ENCODE measurements at regions not wholly inside any gene's neighbourhood (a gene's known extent, or its start where the extent isn't known, plus 50 kb on each side); places are given as distances from the start of the nearest gene placed in this dataset.

DNA sequence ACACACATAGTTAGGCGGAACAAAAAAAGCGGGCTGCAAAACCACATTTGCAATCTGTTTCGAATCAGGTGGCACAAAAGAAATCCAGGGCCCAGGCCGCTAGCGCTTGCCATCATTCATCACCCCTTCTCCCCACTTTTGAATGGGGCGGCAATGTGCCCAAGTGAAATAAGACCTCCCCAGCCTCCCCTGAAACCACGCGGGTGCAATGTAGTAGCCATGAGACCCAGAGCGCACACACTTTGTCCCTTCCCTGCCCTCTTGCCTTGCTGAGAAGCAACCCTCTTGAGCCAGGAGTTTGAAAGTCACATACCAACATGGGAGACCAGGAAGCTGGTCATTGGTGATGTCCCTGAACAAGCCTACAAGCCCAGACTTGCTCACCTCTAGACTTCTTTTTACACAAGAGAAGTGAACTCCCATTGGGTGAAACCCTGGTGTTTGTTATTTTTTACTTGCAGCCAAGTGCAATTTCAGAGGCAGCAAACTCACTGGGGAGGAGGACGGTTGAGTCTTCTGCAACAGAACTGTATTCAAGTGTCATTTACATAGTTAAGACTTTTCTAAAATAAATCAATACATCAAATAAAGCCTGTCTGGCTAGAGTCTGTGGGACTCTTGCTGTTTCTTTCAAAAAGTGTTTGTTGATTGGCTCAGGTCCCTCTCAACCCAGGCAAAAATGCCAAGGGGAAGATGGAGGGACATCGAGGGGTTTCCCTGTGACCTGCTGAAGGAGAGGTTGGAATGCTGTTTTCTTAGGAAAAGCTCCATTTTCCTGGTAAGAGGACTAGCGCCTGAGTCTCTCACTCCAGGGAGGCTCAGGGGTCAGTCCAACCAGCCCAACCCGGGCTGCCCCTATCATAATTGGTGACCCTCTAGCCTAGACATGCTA, 138.1 kb upstream of the PTPN1 start:
- DNase-seq (ENCODE audit: low read depth in 4 of 4, low spot score in 1 of 4): no peak

DNA sequence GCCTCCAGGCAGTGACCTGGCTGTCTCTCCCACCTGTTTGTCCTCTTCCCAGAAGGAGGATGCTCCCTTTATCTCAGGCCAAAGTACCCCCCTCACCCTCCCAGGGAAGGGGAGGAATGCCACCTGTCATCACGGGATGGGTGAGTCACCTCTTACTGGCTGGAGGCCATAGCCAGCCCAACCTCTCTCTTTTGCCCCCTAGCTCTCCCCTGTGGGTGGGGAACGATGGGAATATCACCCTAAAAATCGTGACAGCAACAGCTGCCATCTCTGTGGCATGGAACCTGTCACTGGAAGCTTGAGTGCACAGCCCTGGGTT, 137.5 kb upstream of the PTPN1 start:
- DNase-seq (ENCODE audit: low read depth in 4 of 4, low spot score in 1 of 4): no peak

DNA sequence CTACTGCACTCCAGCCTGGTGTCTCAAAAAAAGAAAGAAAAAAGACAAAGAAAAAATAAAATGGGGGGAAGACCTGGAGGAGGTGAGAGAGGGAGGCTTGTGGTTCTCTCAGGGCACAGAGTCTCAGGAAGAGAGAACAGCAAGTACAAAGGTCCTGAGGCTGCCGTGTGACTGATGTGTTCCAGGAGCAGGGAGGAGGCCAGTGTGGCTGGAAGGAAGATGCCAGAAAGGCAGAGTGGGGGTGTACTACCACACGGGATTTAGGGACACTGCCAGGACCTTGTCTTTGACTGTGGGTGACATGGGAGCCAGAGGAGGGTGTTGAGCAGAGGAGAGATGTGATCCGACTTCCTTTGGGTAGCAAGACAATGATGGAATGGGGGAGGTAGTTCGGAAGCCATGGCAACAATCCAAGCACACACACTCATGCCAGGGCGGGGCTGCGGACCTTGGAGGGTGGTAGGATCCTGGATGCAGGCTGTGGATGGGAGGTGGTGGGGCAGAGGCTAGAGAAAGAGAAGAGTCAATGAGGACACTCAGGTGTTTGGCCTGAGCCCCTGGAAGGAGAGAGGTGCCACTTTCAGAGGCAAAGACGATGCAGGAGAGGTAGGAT, 136.4 kb upstream of the PTPN1 start:
- DNase-seq (ENCODE audit: low read depth in 4 of 4, low spot score in 1 of 4): no peak

GRCh38 chr20:50374541-50375078, 135.6 kb upstream of the PTPN1 start:
- DNase-seq (ENCODE audit: low read depth in 4 of 4, low spot score in 1 of 4): no peak

- no peak for DNase-seq (ENCODE audit: low read depth in 4 of 4, low spot score in 1 of 4)
These were observed 133.8 kb upstream of the PTPN1 start for GRCh38 chr20:50376179-50376887.

GRCh38 chr20:50376888-50377459, 133.2 kb upstream of the PTPN1 start:
- no peak for DNase-seq (ENCODE audit: low read depth in 4 of 4, low spot score in 1 of 4)

GRCh38 chr20:50378170-50379000, 131.8 kb upstream of the PTPN1 start:
- no peak for DNase-seq (ENCODE audit: low read depth in 4 of 4, low spot score in 1 of 4)

DNA sequence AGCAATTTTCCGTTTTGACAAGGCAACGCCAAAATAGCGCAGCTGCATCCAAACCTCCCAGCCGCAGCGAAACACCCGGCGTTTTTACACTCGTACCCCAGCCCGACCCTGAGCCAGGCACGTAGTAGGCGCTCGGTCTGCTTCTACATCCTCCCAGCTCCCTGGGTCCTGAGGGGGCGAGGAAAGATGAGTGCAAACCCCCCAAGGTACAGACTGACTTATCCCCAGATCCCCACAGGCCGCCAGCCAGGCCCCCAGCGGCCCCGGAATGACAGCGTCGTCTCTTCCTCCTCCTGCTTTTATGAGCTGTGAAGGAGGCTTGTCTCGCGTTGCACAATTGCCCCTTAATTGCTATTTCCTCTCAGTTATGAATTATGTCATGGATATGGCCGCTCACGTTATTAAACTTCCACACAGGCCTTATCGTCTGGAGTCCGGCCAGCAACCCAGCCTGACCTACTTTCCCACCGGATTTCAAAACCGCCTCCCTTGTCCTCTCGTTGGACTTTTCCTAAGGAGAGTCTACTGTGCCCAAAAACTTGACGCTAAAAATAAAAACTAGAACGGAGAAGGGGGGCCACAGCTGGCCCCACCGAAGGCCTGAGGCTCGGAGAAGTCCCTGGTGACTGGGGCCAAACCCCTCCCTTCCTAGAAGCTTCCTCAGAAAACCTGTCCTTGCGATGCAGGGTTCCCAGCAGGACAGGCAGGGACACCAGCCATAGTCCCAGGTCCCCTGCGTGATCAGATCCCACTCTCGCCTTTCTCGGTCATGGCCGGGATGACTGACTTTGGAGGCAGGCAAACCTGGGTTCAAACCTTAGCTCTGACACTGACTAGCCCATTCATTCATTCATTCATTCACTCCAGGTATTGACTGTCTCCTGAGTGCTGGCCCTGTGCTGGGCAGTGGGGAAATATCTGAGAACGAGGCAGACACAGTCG, 130.9 kb upstream of the PTPN1 start:
- DNase-seq (ENCODE audit: low read depth in 4 of 4, low spot score in 1 of 4): no peak

GRCh38 chr20:50379991-50380696, 130.0 kb upstream of the PTPN1 start:
- no peak for DNase-seq (ENCODE audit: low read depth in 4 of 4, low spot score in 1 of 4)

GRCh38 chr20:50380697-50381040, 129.5 kb upstream of the PTPN1 start:
- DNase-seq (ENCODE audit: low read depth in 4 of 4, low spot score in 1 of 4): no peak

DNA sequence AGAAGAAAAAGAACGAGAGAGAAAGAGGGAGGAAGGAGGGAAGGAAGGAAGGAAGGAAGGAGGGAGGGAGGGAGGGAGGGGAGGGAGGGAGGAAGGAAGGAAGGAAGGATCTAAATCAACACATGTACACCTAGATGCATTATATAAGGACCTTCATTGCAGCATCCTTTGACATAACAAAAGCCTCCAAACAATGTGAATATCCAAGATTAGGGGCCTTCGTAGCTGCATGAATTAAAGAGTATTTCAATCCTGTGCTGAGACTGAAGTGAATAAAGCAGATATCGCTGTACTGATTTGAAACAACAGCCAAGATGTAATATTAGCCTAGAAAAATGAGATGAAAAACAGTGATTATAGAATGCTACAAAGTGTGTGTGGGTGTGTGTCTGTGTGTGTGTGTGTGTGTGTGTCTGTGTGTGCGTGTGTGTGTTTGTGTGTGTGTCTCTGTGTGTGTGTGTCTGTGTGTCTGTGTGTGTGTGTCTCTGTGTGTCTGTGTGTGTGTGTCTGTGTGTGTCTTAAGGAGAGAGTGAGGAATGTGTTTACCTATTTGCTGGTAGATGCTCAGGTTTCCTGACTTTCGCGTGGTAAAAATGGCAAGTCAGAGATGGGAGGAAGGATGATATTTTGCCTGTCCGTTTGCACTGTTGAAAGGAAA, 129.0 kb upstream of the PTPN1 start:
- DNase-seq (ENCODE audit: low read depth in 4 of 4, low spot score in 1 of 4): no peak

DNA sequence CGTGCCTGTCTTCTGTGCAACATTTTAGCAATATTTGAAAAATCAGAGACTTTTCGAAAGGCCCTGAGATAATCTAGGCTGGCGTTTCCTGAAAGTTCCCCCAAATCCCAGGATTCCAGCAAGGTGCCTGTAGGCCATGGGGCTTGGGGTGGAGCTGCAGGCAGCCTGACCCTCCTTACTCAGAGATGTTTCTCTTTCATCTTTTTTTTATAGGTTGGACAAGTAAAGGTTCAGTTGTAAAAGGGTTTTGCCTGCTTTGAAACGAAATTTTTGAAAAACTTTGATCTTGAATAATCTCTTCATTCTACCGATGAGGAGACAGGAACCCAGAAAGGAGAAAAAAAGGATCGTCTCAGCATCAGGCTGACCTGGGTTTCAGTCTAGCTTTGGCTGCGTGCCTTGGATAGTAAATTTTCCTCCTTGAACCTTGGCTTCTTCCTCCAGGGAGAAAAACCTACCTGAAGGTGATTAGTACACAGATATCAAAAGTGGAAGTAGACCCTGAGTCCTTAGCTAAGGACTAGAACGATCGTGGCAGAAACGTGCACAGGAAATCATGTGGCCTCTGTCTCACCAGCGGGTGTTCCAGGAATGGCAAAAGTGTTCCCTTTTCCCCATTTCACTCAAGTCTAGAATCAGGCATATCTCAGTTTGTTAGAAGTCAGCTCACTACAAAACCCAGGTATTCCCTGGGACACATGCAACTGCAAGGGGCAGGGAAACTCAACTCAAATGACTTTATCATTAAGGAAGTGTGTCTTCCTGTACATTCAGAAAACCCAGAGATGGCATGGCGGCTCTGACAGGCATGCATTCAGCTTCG, 128.2 kb upstream of the PTPN1 start:
- no peak for DNase-seq (ENCODE audit: low read depth in 4 of 4, low spot score in 1 of 4)

GRCh38 chr20:50385733-50386640, 124.2 kb upstream of the PTPN1 start:
- DNase-seq (ENCODE audit: low read depth in 4 of 4, low spot score in 1 of 4): no peak

- DNase-seq (ENCODE audit: low read depth in 4 of 4, low spot score in 1 of 4): no peak
These were observed 123.6 kb upstream of the PTPN1 start for GRCh38 chr20:50386641-50386960.

GRCh38 chr20:50387218-50387995, 122.8 kb upstream of the PTPN1 start:
- no peak for DNase-seq (ENCODE audit: low read depth in 4 of 4, low spot score in 1 of 4)

DNA sequence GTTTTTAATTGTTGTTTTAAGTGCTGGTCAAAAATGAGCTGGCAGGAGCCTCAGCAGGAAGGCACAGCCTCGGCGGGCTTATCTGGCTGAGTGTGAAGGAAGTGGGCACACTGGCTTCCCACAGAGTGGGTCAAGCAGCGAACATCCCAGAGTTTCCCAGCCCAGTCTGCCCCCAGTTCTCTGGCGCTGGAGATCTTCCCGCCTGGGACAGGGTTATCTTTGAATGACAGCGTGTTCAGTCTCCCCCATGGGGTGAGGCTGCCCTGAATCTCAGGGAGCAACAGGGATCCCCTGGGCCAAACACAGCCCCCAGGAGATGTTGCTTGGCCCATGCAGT, 122.2 kb upstream of the PTPN1 start:
- no peak for DNase-seq (ENCODE audit: low read depth in 4 of 4, low spot score in 1 of 4)
